NK-92 treated with Interleukin-12 subunit alpha and Interleukin-12 subunit beta, amount 100 ng/mL, for 24 hours (cell line): ENCODE measurements at regions not wholly inside any gene's neighbourhood (a gene's known extent, or its start where the extent isn't known, plus 50 kb on each side); places are given as distances from the start of the nearest gene placed in this dataset.
"Not testable (repeated sequence)": the region's sequence is repeated elsewhere in the genome, so short reads cannot be mapped to it uniquely, and the experiment has no call there.

Source experiments
- DNase-seq: peaks from one replicate; lab custom pipeline; 2025; lab: John Stamatoyannopoulos, UW

GRCh38 chr11:70894566-70895365 lies 357.6 kb downstream of the SHANK2 start:
- DNase-seq = no peak

GRCh38 chr11:70895366-70895670 lies 357.1 kb downstream of the SHANK2 start:
- DNase-seq = no peak

- no peak for DNase-seq
Measured at GRCh38 chr11:70897429-70897828, 354.9 kb downstream of the SHANK2 start.

- no peak for DNase-seq
Measured at GRCh38 chr11:70899616-70900015, 352.8 kb downstream of the SHANK2 start.

GRCh38 chr11:70900540-70900939 lies 351.8 kb downstream of the SHANK2 start:
- no peak for DNase-seq

GRCh38 chr11:70901951-70902521 lies 350.3 kb downstream of the SHANK2 start:
- no peak for DNase-seq

- not testable (repeated sequence) for DNase-seq
Measured at GRCh38 chr11:70903229-70903628, 349.1 kb downstream of the SHANK2 start.

GRCh38 chr11:70906101-70906500 lies 346.3 kb downstream of the SHANK2 start:
- DNase-seq = no peak

GRCh38 chr11:70908223-70908622 lies 344.2 kb downstream of the SHANK2 start:
- DNase-seq = no peak

- DNase-seq = no peak
Measured at GRCh38 chr11:70910835-70911234, 341.5 kb downstream of the SHANK2 start.

GRCh38 chr11:70912226-70912840 lies 340.0 kb downstream of the SHANK2 start:
- no peak for DNase-seq

- DNase-seq = no peak
Measured at GRCh38 chr11:70913715-70914231, 338.6 kb downstream of the SHANK2 start.

- DNase-seq = no peak
Measured at GRCh38 chr11:70914496-70914895, 337.9 kb downstream of the SHANK2 start.

- DNase-seq = no peak
Measured at GRCh38 chr11:70915158-70915985, 337.0 kb downstream of the SHANK2 start.

- DNase-seq = no peak
Measured at GRCh38 chr11:70916351-70916750, 336.0 kb downstream of the SHANK2 start.

- no peak for DNase-seq
Measured at GRCh38 chr11:70918242-70918641, 334.1 kb downstream of the SHANK2 start.

- no peak for DNase-seq
Measured at GRCh38 chr11:70921804-70922203, 330.6 kb downstream of the SHANK2 start.

- DNase-seq = no peak
Measured at GRCh38 chr11:70924108-70924507, 328.3 kb downstream of the SHANK2 start.

- DNase-seq = no peak
Measured at GRCh38 chr11:70925238-70925637, 327.1 kb downstream of the SHANK2 start.

- no peak for DNase-seq
Measured at GRCh38 chr11:70926543-70927201, 325.7 kb downstream of the SHANK2 start.

GRCh38 chr11:70928854-70929598 lies 323.4 kb downstream of the SHANK2 start:
- DNase-seq = no peak
